ENCODE measurements at regions not wholly inside any gene's neighbourhood (a gene's known extent, or its start where the extent isn't known, plus 50 kb on each side); places are given as distances from the start of the nearest gene placed in this dataset.

- no peaks in the 10 kb centered on the region for H3K4me1 ChIP-seq
- TF ChIP-seq, protein P1, sequence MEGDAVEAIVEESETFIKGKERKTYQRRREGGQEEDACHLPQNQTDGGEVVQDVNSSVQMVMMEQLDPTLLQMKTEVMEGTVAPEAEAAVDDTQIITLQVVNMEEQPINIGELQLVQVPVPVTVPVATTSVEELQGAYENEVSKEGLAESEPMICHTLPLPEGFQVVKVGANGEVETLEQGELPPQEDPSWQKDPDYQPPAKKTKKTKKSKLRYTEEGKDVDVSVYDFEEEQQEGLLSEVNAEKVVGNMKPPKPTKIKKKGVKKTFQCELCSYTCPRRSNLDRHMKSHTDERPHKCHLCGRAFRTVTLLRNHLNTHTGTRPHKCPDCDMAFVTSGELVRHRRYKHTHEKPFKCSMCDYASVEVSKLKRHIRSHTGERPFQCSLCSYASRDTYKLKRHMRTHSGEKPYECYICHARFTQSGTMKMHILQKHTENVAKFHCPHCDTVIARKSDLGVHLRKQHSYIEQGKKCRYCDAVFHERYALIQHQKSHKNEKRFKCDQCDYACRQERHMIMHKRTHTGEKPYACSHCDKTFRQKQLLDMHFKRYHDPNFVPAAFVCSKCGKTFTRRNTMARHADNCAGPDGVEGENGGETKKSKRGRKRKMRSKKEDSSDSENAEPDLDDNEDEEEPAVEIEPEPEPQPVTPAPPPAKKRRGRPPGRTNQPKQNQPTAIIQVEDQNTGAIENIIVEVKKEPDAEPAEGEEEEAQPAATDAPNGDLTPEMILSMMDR (IDR thresholded peaks at IDR 0.05), result no peak
- no peak overlapping the region for H3K4me2 ChIP-seq (ENCODE audit: low read length)
- H3K79me2 ChIP-seq, result no peaks in the 10 kb centered on the region
- H3K9ac ChIP-seq, result no peak overlapping the region
- no peak overlapping the region for H3K27ac ChIP-seq
- no peak overlapping the region for H3K4me3 ChIP-seq (ENCODE audit: low read depth, low read length)
- no peaks in the 10 kb centered on the region for H3K27me3 ChIP-seq (ENCODE audit: control insufficient read depth, insufficient read depth, low read length)
- H2AFZ ChIP-seq, result no peak overlapping the region
- no peaks in the 10 kb centered on the region for H3K36me3 ChIP-seq (ENCODE audit: control insufficient read depth, insufficient read depth, low read length)
- H3K9me3 ChIP-seq (ENCODE audit: control insufficient read depth, low read length), result no peaks in the 10 kb centered on the region
Observed at GRCh38 chr5:120159155-120159554, 304.9 kb upstream of the PRR16 start.

- H3K27me3 ChIP-seq (ENCODE audit: control insufficient read depth, insufficient read depth, low read length), result no peaks in the 10 kb centered on the region
- H3K4me1 ChIP-seq, result no peaks in the 10 kb centered on the region
- TF ChIP-seq, protein P1 (IDR thresholded peaks at IDR 0.05), result no peak
- H3K27ac ChIP-seq, result no peak overlapping the region
- no peak overlapping the region for H3K9ac ChIP-seq
- H3K4me3 ChIP-seq (ENCODE audit: low read depth, low read length), result no peak overlapping the region
- H3K79me2 ChIP-seq, result no peaks in the 10 kb centered on the region
- H3K9me3 ChIP-seq (ENCODE audit: control insufficient read depth, low read length), result no peaks in the 10 kb centered on the region
- H3K4me2 ChIP-seq (ENCODE audit: low read length), result no peak overlapping the region
- no peak overlapping the region for H2AFZ ChIP-seq
- H3K36me3 ChIP-seq (ENCODE audit: control insufficient read depth, insufficient read depth, low read length), result no peaks in the 10 kb centered on the region
Observed at GRCh38 chr5:120160124-120160895, 303.8 kb upstream of the PRR16 start.

DNA sequence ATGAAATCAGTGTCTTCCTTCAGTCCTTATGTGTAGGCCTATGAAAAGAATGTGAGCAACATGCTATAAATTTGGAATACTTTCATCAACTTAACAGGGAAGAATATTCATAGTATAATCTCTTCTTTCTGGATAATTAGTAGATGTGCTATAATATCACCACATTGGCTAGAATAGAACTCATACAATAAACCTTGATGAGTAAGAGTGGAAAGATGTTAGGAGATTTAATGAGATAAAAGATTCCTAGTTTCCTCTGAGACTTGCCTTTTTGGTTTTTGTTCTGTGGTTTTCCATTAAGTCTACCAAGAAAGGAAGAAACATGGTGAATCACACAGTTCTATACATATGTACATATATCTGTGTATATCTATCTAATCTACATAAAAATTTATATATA, 301.8 kb upstream of the PRR16 start:
- Histone ChIP-seq H3K9ac (no peak overlapping the region), H3K4me3 (ENCODE audit: low read depth, low read length) (no peak overlapping the region), H3K4me1 (no peaks in the 10 kb centered on the region), H3K36me3 (ENCODE audit: control insufficient read depth, insufficient read depth, low read length) (no peaks in the 10 kb centered on the region), H2AFZ (no peak overlapping the region), H3K79me2 (no peaks in the 10 kb centered on the region), H3K9me3 (ENCODE audit: control insufficient read depth, low read length) (no peaks in the 10 kb centered on the region), H3K27me3 (ENCODE audit: control insufficient read depth, insufficient read depth, low read length) (no peaks in the 10 kb centered on the region), H3K4me2 (ENCODE audit: low read length) (no peak overlapping the region), H3K27ac (no peak overlapping the region)
- TF ChIP-seq, protein P1 (IDR thresholded peaks at IDR 0.05), result no peak

DNA sequence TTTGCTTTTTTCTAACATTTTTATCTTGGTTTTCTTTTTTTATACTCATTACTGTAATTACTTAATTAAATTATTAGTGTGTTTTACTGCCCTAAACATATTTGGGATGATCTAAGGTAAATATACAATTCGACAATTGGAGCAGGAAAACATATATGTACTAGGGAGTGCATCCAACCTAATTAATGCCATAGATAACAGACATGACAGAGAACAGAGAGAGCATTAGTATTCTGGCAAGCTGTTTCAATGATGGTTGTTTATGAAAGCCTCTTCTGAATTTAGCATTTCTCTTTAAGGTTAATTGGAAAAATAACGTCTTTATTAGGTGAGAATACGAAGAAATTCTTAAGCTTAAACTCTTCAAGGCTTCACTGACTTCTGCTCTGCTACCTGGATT, 300.1 kb upstream of the PRR16 start:
- Histone ChIP-seq H3K9me3 (ENCODE audit: control insufficient read depth, low read length) (no peaks in the 10 kb centered on the region), H3K79me2 (no peaks in the 10 kb centered on the region), H3K27me3 (ENCODE audit: control insufficient read depth, insufficient read depth, low read length) (no peaks in the 10 kb centered on the region), H3K36me3 (ENCODE audit: control insufficient read depth, insufficient read depth, low read length) (no peaks in the 10 kb centered on the region), H3K27ac (no peak overlapping the region), H2AFZ (no peak overlapping the region), H3K4me1 (no peaks in the 10 kb centered on the region), H3K9ac (no peak overlapping the region), H3K4me2 (ENCODE audit: low read length) (no peak overlapping the region), H3K4me3 (ENCODE audit: low read depth, low read length) (no peak overlapping the region)
- TF ChIP-seq, protein P1 (IDR thresholded peaks at IDR 0.05), result no peak

DNA sequence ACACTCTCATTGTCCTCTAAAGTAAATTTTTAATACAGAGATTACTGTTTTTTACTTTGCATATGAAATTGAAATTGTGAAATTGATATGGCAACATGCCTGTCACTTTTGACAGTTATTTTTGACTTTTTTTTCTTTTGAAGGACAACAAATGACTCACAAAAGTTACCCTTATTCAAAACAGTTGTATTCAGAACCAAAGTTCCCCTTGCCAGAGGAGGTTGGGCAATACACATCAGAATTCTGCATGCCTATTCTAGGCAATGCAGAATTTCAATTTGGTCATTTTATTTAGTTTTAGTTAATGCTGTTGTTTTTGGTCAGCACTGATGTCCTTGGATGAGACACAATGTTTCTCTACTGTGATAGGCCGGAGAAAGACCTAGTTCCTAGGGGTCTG, 299.1 kb upstream of the PRR16 start:
- Histone ChIP-seq H3K4me1 (no peaks in the 10 kb centered on the region), H3K4me3 (ENCODE audit: low read depth, low read length) (no peak overlapping the region), H2AFZ (no peak overlapping the region), H3K79me2 (no peaks in the 10 kb centered on the region), H3K4me2 (ENCODE audit: low read length) (no peak overlapping the region), H3K9me3 (ENCODE audit: control insufficient read depth, low read length) (no peaks in the 10 kb centered on the region), H3K9ac (no peak overlapping the region), H3K36me3 (ENCODE audit: control insufficient read depth, insufficient read depth, low read length) (no peaks in the 10 kb centered on the region), H3K27me3 (ENCODE audit: control insufficient read depth, insufficient read depth, low read length) (no peaks in the 10 kb centered on the region), H3K27ac (no peak overlapping the region)
- TF ChIP-seq, protein P1 (IDR thresholded peaks at IDR 0.05), result no peak
